H54 (cell line): ENCODE measurements at regions not wholly inside any gene's neighbourhood (a gene's known extent, or its start where the extent isn't known, plus 50 kb on each side); places are given as distances from the start of the nearest gene placed in this dataset.

Experiments used
- DNase-seq: peaks from one replicate; pipeline ENCODE4 v3.0.0; 2011; ENCODE audit warnings: low spot score, mixed read lengths; ENCODE audit not compliant: insufficient read length
- FAIRE-seq: peaks from 3 replicates; lab custom pipeline; 2011; peaks lifted over from hg19 to GRCh38; lab: Jason Lieb, UNC
- POLR2A ChIP-seq: IDR thresholded peaks from 2 replicates; pipeline ENCODE4 v1.6.1; 2011; ENCODE audit warnings: low read depth, mild to moderate bottlenecking, low read length

- FAIRE-seq: no peak
- no peak for DNase-seq
- no peak for TF ChIP-seq POLR2A
Measured at GRCh38 chr15:99440551-99441443, 125.0 kb upstream of the MEF2A start.

GRCh38 chr15:99441444-99441800 is 124.4 kb upstream of the MEF2A start:
- FAIRE-seq (no peak), DNase-seq (no peak)
- no peak for TF ChIP-seq POLR2A

GRCh38 chr15:99441871-99442251 is 123.9 kb upstream of the MEF2A start:
- DNase-seq: no peak
- FAIRE-seq: no peak
- no peak for TF ChIP-seq POLR2A

GRCh38 chr15:99442252-99442897 is 123.4 kb upstream of the MEF2A start:
- no peak for TF ChIP-seq POLR2A
- FAIRE-seq (no peak), DNase-seq (peak; percentile 70)

GRCh38 chr15:99443056-99443756 is 122.6 kb upstream of the MEF2A start:
- DNase-seq (no peak), FAIRE-seq (no peak)
- no peak for TF ChIP-seq POLR2A

GRCh38 chr15:99443768-99444446 is 121.9 kb upstream of the MEF2A start:
- DNase-seq (no peak), FAIRE-seq (no peak)
- TF ChIP-seq POLR2A: no peak

- FAIRE-seq (no peak), DNase-seq (no peak)
- TF ChIP-seq POLR2A: no peak
Measured at GRCh38 chr15:99445272-99445850, 120.4 kb upstream of the MEF2A start.

- DNase-seq: no peak
- FAIRE-seq: no peak
- no peak for TF ChIP-seq POLR2A
Measured at GRCh38 chr15:99446565-99447496, 119.0 kb upstream of the MEF2A start.

- TF ChIP-seq POLR2A: no peak
- FAIRE-seq (no peak), DNase-seq (no peak)
Measured at GRCh38 chr15:99447497-99448371, 118.0 kb upstream of the MEF2A start.

- DNase-seq: no peak
- TF ChIP-seq POLR2A: no peak
- no peak for FAIRE-seq
Measured at GRCh38 chr15:99449514-99449913, 116.3 kb upstream of the MEF2A start.

GRCh38 chr15:99450896-99451358 is 114.9 kb upstream of the MEF2A start:
- DNase-seq (no peak), FAIRE-seq (no peak)
- no peak for TF ChIP-seq POLR2A
